IPS-NIHi11 (cell line): ENCODE measurements at regions not wholly inside any gene's neighbourhood (a gene's known extent, or its start where the extent isn't known, plus 50 kb on each side); places are given as distances from the start of the nearest gene placed in this dataset.
"Not testable (repeated sequence)": the region's sequence is repeated elsewhere in the genome, so short reads cannot be mapped to it uniquely, and the experiment has no call there.

Source experiments
- DNase-seq: peaks from one replicate; pipeline ENCODE4 v3.0.0; 2012; ENCODE audit warnings: mixed read lengths, low spot score

DNA sequence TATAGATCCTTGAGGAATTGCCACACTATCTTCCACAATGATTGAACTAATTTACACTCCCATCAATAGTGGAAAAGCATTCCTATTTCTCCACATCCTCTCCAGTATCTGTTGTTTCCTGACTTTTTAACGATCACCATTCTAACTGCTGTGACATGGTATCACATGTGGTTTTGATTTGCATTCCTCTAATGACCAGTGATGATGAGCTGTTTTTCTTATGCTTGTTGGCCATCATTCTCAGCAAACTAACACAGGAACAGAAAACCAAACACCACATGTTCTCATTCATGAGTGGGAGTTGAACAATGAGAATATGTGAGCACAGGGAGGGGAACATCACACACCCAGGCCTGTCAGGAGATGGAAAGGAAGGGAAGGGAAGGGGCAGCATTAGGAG, 411.8 kb downstream of the BTG1 start:
- not testable (repeated sequence) for DNase-seq

DNA sequence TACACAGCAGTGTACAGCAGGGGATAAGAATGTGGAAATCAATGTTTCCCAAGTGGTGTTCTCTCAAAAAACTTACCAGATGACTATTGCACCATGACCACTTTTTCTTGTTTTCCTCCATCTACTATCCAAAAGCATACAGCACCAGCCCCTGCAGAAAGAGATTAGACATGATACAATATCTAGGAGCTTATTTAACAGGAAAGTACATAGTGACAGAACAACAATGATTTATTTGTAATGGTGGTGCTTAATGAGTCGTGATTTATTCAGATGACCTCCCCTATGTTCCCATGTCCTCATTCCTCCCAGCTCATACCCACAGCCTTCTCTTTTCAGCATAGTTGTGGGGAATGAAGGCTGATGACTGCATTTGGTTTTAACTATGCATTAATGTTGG, 413.6 kb downstream of the BTG1 start:
- DNase-seq: no peak

DNA sequence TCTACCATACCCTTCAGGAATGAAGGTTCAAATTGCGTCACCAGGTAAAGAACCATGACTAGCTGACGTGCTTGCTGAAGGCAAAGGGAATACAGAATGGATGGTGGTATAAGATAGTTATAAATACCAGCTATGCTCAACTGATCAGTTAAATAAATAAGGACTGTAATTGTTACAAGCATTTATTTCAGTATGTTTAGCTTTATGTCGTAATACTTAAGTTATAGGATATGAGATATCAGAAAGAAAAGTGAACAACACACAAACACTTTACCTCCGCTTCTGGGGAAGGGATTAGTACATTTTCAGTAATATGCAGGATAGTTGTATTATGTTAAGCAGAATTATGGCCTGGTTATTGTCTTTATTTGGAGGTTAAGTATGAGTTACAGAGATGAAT, 416.1 kb downstream of the BTG1 start:
- no peak for DNase-seq

DNA sequence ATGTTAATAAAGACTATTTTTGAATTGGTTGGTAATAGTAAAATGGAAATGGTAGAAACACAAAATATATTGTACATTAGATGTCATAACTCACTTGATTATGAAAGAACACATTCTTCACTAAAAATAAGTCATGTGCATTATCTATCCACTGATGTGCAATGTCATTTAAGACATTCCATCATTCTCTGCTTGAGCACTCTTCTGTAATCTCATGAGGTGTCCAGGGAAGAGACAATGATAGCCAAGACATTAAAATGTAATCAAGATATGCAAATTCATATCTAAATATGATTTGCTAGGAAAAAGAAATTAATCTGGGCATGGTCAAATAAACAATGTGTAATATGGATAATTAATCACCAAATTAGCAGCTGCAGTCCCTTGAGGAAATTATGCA, 422.5 kb downstream of the BTG1 start:
- no peak for DNase-seq

DNA sequence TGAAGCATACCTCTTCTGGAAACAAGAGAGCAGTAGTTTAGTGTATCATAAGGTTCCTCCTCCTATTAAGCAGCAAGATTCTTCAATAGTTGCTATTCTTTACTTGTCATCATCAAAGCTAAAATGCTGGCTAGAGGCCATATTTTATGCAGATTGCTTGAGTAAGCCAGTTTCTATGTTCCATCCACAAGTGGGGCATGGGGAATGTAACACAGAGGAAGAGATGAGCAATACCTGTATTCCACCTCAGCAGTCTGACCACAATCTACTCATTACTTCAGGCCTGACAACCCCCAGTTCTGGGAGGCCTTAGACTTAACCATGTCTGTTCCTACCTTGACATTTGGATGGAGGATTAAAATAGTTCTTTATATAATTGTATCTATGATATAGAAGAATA, 423.6 kb downstream of the BTG1 start:
- DNase-seq: no peak

DNA sequence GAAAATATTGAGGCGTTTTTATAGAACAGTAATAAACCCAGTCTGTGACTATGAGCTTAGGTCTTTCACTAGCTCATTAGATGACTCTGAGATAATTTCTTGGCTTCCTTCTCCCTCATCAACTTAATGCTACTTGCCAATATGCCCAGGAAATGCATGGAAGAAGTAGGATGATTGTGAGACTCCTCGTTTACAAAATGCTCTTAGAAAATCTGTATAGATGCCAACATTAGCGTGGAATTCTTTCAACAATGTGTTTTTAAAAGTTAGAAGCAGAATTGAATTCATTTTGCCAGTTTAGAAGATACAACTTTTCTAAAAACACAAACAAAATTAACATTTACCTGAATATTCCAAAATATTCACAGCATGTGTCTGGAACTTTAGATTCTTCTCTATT, 424.6 kb downstream of the BTG1 start:
- no peak for DNase-seq

DNA sequence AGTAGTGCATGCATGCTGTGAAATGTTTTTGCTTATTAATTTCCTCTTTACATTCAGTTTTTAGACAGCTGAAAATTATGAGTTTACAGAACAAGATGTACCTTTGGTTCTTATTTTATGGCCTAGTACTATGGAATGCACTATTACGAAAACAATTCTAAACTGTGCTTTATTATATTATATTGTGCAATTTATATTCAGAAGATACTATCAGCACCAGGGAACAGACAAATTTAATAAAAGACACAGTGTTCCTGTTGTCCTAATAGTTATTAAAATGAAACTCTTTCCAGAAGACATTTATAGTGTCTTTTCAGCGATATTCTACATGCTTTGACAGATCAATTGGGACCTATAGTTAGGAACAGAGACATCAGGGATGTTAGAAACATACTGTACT, 427.3 kb downstream of the BTG1 start:
- DNase-seq: no peak

DNA sequence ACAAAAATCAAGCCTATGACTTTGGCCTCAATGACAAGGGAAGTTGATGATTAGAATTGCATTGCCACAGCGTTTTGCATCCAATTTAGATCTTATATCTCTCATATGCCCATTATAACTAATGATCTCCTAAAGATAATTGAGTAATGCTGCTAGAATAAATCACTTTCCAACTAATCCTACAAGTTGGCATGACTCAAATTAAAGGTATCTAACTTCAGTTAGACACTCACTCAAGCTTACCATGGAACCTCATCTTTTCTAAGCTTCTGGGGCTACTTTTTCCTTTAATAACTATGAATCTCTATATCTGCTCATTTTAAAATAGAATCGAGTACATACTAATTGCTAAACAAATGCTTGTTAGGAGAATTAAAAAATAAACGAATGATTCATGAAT, 427.8 kb downstream of the BTG1 start:
- DNase-seq: no peak

DNA sequence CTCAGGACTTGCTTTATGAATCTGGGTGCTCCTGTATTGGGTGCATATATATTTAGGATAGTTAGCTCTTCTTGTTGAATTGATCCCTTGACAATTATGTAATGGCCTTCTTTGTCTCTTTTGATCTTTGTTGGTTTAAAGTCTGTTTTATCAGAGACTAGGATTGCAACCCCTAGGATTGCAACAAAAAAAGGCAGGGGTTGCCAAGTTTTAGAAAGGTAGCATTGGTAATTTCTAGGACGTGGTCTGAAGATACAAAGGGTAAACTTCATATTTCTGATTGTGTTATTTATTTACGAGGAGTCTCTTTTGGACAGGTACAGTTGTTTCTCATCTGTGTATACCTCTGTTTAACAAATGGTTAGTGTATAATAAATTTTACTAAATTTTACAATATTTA, 433.7 kb downstream of the BTG1 start:
- not testable (repeated sequence) for DNase-seq

DNA sequence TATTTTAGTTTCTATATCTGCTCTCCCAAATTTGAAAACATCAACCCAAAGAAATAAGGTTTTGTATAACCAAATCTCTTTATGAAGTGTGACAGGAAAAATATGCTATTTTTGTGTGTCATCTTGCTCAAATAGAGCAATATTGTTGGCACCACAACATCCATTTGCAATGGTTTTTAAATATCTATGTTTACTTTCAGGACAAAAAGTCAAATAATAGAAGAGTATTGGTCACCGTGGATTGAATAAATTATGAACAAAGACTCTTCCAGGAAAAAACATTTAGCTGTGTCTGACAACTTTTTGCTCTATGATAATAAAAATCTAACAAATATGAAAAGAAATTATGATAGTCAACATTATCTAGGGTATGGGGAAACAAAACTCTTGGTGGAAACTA, 439.2 kb downstream of the BTG1 start:
- no peak for DNase-seq

DNA sequence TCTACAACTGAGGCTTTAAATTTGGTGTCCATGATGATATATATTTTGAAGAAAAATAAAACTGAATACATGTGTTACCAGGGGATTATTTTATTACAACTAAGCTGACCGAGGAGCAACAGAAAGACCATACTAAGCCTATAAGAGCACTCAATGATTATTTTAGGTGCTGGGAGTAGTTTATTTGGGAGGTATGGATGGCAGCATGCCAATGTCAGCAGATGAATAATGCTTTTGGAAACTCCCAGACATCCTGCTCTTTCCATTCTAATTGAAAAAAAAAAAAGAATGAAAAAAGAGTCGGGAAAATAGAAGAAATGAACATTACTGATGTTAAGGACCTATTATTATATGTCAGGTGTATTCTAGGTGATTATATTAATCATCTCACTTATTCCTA, 441.2 kb downstream of the BTG1 start:
- DNase-seq: no peak

DNA sequence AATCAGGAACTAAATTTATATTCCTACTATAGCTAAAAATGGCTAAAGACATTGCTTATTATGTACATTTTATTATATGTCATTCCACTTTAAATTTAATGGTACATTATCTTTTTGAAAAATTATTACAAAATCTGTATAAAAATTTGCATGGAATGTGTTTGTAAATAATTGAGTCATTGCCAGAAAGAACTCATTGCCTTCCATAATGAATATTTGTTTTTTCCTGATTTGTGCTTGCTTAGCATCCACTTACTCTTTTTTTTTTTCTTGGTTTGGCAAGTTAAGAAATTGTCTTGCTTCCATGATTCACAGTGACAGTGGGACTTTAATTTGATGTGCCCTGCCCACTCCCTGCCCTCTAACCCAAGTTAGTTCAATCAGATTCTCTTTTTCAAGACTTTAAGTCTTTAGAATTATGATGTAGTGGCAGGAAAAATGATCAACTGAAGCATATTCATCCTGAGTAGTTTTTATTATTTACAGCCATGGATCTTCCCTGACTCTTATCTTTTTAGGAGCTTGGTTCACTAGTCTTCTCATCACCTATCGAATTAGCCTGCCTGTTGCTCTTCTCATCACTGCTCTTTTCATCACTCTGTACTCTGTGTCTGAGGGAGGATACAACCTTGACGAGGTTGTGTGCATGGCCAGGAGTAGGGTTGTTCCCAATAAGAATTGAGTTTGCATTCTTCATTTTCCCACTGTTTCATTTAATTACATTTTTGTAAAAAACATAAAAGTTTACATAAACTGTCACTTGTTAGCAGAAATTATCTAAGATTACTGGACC, 442.0 kb downstream of the BTG1 start:
- DNase-seq: no peak

DNA sequence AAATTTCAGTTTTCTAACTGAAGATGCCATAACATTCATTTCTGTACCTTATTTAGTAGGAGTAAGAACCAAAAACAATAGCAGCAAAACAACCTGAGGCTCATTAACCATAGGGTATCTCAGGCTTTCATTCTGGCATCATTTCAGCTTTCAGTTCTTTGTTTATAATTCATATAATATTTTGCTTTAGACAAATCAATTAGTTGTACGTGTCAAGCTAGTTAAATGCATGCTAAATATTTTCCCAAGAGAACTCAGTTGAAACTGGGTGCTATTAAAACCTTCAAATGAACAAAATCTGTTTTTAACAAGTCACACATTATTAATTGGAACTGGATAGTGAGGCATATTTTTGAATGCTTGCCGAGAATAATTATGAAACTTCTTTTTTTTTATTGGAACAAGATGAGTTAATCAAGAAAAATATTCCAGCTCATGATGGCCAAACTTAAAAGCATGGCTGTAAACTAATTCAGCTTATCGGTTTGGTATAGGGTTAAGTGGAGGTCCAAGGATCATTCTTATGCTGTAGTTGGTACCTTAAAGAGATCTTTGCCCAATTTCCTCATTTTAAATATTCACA, 442.7 kb downstream of the BTG1 start:
- DNase-seq: no peak

DNA sequence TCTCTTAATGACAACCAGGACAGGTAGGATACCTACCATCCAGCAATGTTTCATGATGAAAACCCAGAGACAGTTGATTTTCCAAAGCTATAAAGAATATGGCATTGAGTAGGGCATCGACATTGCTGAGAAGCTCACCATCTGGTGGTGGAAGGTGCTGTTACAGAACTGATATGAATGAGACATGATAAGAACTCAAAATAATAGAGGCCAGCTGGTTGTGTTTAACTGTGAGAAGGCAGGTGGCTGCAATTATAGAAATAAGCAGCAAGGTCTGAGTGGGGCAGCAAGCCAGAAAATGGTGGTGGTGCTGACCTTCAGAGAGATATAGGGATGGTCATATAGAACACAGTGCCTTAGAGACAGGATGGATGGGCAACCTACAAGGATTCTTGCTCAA, 449.7 kb downstream of the BTG1 start:
- DNase-seq: no peak

DNA sequence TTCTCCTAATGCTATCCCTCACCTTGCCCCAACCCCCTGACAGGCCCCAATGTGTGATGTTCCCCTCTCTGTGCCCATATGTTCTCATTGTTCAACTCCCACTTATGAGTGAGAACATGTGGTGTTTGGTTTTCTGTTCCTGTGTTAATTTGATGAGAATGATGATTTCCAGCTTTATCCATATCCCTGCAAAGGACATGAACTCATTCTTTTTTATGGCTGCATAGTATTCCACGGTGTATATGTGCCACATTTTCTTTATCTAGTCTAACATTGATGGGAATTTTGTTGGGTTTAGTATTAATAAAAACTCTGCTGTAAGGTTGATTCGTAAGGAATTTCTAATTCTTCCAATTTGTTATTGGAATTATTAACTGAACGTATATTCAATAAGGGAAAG, 450.2 kb downstream of the BTG1 start:
- DNase-seq: not testable (repeated sequence)

DNA sequence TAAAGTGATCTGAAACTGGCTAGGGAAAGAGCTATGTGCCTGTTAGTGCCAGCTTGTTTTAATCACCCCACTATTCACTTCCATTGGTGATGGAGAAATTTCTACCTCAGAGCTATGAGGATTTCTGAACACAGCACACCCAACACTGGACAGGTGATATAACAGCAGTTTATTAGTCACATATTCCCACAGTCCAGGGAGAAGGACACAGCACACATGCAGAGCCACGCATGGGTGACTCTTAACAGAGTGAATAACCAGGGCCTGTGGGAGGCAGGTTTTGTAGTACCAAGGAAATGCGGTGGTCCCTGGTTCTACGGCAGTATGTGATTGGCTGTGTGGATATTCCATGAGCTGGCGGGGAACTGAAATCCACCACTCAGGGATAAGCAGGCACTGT, 455.1 kb downstream of the BTG1 start:
- DNase-seq: no peak

DNA sequence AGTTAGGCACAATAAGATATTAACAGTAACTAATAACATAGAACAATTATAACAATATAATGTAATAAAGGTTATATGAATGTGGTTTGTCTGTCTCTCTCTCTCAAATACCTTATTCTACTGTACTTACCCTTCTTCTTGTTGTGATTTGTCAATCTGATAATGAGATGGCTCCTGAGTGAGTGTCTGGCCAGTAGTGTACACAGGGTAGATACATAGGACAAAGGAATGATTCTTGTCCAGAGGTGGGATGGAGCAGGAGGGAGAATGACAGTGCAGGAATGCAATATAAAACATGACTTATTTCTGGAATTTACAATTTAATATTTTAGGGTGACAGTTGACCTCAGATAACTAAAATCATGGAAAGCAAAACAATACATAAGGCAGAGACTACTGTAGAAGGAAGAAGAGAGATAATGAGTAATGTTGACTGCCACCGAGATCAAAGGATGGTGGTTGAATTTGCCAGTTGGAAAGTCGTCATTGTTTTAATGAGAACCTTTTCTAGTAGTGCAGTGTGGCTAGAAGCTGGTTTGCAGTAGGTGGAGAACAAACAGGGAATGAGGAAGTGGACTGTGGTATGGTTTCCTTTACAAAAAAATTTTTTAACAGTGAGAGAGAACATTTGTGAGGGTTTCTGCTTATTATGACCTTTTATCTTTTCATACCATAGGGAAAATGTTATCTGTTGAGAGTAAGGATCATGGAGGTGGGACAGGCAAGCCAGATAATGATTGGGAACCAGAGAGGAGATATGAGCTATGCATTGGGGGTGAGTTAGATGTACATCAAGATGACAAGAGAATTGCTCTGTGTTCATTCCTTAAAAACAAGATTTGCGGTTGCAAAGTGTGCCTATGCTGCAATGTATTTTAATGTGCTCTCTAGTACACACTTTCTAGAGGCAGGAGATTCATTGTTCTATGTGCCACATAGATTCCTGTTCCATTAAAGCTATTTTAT, 458.3 kb downstream of the BTG1 start:
- no peak for DNase-seq

DNA sequence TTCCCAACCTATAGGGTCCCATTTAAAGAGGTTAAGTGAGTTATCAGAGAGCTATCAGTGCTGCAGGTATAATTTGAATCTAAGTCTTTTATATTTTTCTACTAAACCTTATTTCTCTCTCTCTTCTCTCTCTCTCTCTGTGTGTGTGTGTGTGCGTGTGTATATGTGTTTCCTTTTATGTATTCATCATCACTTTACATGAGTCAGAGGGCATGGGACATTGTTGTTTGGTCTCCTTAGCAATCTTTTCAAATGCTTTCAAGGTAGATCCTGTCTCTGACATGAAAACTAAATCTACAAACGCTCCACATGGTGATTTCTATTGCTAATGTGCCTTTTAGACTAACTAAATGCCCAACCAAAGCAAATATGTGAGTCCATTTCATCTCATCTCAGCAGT, 459.7 kb downstream of the BTG1 start:
- DNase-seq: no peak

DNA sequence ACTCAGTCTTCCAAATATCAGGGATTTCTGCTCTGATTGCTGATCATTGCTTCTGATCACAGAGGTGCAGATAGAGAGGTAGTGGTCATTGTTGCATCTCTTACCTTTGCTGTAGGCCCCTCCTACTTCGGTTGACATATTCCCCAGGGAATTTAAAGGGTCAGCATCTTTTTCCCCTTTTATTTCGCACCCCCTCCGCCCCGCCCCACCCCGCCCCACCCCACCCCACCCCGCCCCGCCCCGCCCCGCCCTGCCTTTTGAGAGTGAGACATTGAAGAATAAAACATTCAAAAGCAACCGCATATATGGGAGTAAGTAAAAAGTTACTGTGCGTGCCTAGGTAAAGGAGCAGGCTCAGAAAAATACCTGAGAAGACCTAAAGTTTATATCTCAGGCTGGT, 463.9 kb downstream of the BTG1 start:
- no peak for DNase-seq

DNA sequence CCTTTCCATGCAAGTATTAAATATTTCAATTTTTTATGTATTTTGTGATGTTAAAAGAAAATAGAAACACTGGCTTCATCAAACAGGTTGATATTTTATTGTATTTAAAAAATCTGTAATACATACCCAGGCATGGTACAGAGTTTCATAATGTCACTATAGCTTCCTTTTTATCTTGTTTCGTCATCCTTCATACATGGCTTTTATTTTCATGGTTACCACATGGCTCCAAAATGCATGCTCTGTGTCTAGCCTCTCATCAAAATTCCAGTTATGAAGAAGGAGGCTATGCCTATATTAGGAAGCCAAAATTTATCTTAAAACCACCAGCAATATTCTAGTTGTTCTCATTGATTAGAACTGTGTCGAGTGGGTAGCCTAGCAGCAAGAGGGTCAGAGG, 464.8 kb downstream of the BTG1 start:
- DNase-seq: no peak

DNA sequence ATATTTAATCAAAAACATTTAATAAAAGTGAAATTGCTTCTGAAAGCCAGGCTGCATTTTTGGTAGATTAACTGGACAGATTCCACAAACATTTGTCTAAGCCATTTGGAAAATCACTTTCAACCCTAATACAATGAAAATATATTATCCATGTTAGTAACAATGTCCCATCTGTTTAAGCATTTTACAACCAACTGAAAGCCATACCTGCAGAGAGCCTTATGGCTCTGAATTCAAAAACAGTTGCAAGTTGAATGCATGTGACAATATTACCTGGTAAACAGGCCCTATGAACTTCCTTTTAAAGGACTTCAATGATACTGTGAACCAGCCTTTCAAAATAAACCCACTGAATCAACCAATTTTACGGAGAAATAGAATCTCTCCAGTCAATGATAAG, 468.1 kb downstream of the BTG1 start:
- no peak for DNase-seq

DNA sequence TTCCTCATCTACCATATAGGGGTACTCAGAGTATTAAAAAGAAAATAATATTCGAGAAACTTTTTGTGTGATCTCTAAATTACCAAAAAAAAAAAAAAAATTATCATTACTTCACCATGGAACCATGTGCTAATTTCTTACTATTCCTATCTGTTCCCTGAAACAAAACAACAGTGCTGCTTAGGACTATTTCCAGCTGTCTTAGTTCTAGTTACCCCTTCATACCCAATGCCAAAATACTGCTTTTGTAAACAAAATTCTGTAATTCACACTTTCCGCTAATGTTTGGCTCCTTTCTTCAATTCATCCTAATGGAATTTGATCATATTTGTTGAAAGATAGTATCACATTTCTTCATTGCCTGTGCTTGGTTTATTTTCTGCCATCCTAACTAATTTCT, 470.2 kb downstream of the BTG1 start:
- DNase-seq: no peak

DNA sequence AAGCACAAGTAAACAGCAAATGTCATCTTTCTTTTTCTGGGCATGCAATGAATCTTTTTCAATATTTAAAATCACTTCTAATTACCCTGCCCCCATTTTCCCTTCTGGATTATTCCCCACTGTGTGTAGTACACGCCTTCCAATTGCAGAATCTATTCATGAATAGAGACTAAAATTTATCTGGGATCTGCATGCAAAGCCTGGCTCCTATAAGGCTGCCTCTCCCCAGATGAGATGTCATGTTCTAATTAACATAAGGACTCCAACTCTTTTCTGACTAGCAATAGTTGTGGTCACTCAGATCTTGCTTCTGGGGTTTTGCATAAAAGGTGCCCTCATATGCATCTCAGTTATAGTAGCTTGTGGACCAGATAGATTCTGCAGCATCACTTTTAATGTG, 473.5 kb downstream of the BTG1 start:
- DNase-seq: no peak
